HG03039 (cell line): ENCODE measurements at regions not wholly inside any gene's neighbourhood (a gene's known extent, or its start where the extent isn't known, plus 50 kb on each side); places are given as distances from the start of the nearest gene placed in this dataset.

Source experiments
- ATAC-seq: cut with Tn5 transposase; IDR thresholded peaks from one replicate; pipeline ENCODE4 v1.9.1; 2021; ENCODE audit warnings: mild to moderate bottlenecking, moderate library complexity; ENCODE audit not compliant: unreplicated experiment

- ATAC-seq: no peak
These were observed 289.8 kb downstream of the GRIN2B start for GRCh38 chr12:13691598-13691997.

GRCh38 chr12:13687633-13688032 lies 293.8 kb downstream of the GRIN2B start:
- ATAC-seq: no peak

GRCh38 chr12:13686260-13686659 lies 295.1 kb downstream of the GRIN2B start:
- ATAC-seq: no peak

- no peak for ATAC-seq
These were observed 300.5 kb downstream of the GRIN2B start for GRCh38 chr12:13680916-13681315.

GRCh38 chr12:13676880-13677279 lies 304.5 kb downstream of the GRIN2B start:
- ATAC-seq: no peak

GRCh38 chr12:13670285-13670866 lies 311.0 kb downstream of the GRIN2B start:
- ATAC-seq: no peak

GRCh38 chr12:13668880-13669279 lies 312.5 kb downstream of the GRIN2B start:
- no peak for ATAC-seq

- ATAC-seq: no peak
These were observed 314.6 kb downstream of the GRIN2B start for GRCh38 chr12:13666806-13667205.

- peak; percentile 68 for ATAC-seq
These were observed 320.2 kb downstream of the GRIN2B start for GRCh38 chr12:13661005-13661887.

- no peak for ATAC-seq
These were observed 326.9 kb downstream of the GRIN2B start for GRCh38 chr12:13654456-13654855.

GRCh38 chr12:13652105-13652504 lies 329.3 kb downstream of the GRIN2B start:
- ATAC-seq: no peak

GRCh38 chr12:13635709-13636108 lies 345.7 kb downstream of the GRIN2B start:
- no peak for ATAC-seq

GRCh38 chr12:13631873-13632272 lies 349.5 kb downstream of the GRIN2B start:
- ATAC-seq: no peak

GRCh38 chr12:13630354-13630753 lies 351.0 kb downstream of the GRIN2B start:
- ATAC-seq: no peak

GRCh38 chr12:13628067-13628466 lies 353.3 kb downstream of the GRIN2B start:
- ATAC-seq: no peak

GRCh38 chr12:13627536-13627935 lies 353.9 kb downstream of the GRIN2B start:
- ATAC-seq: no peak

- no peak for ATAC-seq
These were observed 368.1 kb downstream of the GRIN2B start for GRCh38 chr12:13613297-13613696.

- no peak for ATAC-seq
These were observed 371.3 kb downstream of the GRIN2B start for GRCh38 chr12:13609894-13610679.

GRCh38 chr12:13606290-13606689 lies 375.1 kb downstream of the GRIN2B start:
- ATAC-seq: no peak

- no peak for ATAC-seq
These were observed 377.4 kb downstream of the GRIN2B start for GRCh38 chr12:13603953-13604352.

- no peak for ATAC-seq
These were observed 379.2 kb downstream of the GRIN2B start for GRCh38 chr12:13602172-13602571.

- ATAC-seq: no peak
These were observed 382.2 kb downstream of the GRIN2B start for GRCh38 chr12:13599176-13599575.
